ENCODE measurements at regions not wholly inside any gene's neighbourhood (a gene's known extent, or its start where the extent isn't known, plus 50 kb on each side); places are given as distances from the start of the nearest gene placed in this dataset.

DNA sequence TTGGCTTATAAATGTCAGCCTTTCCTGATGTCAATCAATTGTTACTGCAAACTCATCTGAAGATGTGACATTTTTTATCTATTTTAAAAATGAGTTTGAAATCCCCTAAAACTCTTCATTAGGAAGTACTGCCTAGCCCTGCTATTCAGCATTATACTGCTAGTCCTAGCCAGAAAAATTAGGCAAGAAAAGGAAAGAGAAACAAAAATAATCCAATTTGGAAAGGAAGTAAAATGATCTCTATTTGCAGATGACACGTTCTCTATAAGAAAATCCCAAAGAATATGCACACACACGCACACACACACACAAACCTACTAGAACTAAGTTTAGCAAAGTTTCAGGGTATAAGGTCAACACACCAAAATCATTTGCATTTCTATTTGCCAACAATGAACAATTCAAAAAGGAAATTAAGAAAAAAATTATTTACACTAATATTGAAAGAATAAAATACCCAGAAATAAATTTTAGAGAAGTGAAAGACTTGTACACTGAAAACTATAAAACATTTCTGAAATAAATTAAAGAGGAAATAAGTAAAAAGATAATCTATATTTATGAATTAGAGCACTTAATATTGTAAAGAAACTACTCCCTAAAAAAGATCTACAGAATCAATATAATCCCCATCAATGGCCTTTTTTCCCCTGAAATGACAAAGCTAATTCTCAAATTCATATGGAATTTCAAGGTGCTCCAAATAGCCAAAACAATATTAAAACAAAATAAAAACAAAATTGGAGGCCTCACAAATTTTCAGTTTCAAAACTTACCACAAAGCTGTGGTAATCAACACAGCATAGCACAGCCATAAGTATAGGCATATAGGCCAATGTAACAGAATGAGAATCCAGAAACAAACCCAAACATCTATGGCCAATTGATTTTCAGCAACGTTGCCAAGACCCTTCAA is 433.7 kb upstream of the TRIB2 start:
- TF ChIP-seq, protein P1, sequence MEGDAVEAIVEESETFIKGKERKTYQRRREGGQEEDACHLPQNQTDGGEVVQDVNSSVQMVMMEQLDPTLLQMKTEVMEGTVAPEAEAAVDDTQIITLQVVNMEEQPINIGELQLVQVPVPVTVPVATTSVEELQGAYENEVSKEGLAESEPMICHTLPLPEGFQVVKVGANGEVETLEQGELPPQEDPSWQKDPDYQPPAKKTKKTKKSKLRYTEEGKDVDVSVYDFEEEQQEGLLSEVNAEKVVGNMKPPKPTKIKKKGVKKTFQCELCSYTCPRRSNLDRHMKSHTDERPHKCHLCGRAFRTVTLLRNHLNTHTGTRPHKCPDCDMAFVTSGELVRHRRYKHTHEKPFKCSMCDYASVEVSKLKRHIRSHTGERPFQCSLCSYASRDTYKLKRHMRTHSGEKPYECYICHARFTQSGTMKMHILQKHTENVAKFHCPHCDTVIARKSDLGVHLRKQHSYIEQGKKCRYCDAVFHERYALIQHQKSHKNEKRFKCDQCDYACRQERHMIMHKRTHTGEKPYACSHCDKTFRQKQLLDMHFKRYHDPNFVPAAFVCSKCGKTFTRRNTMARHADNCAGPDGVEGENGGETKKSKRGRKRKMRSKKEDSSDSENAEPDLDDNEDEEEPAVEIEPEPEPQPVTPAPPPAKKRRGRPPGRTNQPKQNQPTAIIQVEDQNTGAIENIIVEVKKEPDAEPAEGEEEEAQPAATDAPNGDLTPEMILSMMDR (IDR thresholded peaks at IDR 0.05; ENCODE audit: low read depth, low read length): no peak
- Histone ChIP-seq H3K4me1 (peaks cover 3% of the 10 kb centered on the region; the same call in 1 of the 2 replicates), H3K4me3 (ENCODE audit: low read depth, low read length) (no peak overlapping the region), H3K36me3 (no peaks in the 10 kb centered on the region; the same call in 1 of the 2 replicates), H3K9me3 (no peaks in the 10 kb centered on the region; the same call in 1 of the 2 replicates), H3K27me3 (no peaks in the 10 kb centered on the region)
- DNase-seq: no peak

DNA sequence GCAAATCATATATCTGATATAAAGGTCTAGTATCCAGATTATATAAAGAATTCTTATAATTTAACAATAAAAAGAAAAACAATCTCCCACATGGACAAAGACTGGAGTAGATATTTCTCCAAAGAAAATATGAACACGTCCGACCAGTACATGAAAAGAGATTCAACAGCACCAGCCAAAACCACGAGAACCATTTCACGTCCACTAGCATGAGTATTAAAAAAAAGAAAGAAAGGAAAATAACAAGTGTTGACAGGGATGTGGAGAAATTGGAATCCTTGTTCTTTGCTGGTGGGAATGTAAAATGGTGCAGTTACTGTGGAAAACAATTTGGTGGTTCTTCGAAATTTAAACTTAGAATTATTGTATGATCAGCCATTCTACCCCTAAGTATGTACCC is 432.7 kb upstream of the TRIB2 start:
- H3K4me3 ChIP-seq (ENCODE audit: low read depth, low read length): no peak overlapping the region
- H3K27me3 ChIP-seq: no peaks in the 10 kb centered on the region
- no peak for DNase-seq
- H3K9me3 ChIP-seq: no peaks in the 10 kb centered on the region; the same call in 1 of the 2 replicates
- TF ChIP-seq, protein P1 (IDR thresholded peaks at IDR 0.05; ENCODE audit: low read depth, low read length): no peak
- H3K36me3 ChIP-seq: no peaks in the 10 kb centered on the region; the same call in 1 of the 2 replicates
- H3K4me1 ChIP-seq: peaks cover 7% of the 10 kb centered on the region; the same call in 1 of the 2 replicates

DNA sequence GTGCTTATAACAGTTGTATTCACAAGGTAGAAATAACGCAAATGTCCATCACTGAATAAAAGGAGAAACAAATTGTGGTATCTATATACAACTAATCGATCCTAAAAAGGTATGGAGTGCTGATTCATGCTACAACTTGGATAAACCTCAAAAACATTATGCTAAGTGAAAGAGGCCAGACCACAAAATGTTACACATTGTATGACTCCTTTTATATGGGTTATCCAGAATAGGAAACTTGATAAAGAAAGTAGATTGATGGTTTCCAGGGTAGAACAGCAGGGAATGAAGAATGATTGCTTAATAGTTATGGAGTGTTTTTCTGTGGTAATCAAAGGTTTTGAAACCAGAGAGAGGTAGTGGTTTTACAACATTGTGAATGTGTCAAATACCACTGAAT is 432.2 kb upstream of the TRIB2 start:
- no peaks in the 10 kb centered on the region for H3K27me3 ChIP-seq
- no peak overlapping the region for H3K4me3 ChIP-seq (ENCODE audit: low read depth, low read length)
- TF ChIP-seq, protein P1 (IDR thresholded peaks at IDR 0.05; ENCODE audit: low read depth, low read length): no peak
- no peaks in the 10 kb centered on the region; the same call in 1 of the 2 replicates for H3K36me3 ChIP-seq
- peaks cover 7% of the 10 kb centered on the region; the same call in 1 of the 2 replicates for H3K4me1 ChIP-seq
- no peak for DNase-seq
- no peaks in the 10 kb centered on the region; the same call in 1 of the 2 replicates for H3K9me3 ChIP-seq

DNA sequence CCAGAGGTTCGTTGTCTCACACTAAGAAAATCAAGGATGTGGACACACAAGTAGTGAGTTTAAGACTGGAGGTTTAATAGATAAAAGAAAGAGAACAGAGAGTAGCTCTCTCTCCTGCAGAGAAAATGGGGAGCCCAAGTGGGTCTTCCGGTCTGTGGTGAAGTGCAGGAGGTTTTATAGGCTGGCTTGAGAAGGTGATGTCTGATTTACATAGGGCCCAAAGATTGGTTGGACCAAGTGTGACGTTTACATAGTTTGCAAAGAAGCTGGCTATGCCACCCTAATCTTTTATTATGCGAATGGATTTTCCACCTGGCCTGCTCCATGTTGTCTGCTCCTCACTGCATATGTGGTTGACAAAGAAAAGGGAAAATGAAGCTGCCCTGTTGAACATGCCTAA is 430.4 kb upstream of the TRIB2 start:
- H3K9me3 ChIP-seq: no peaks in the 10 kb centered on the region; the same call in 1 of the 2 replicates
- H3K4me3 ChIP-seq (ENCODE audit: low read depth, low read length): no peak overlapping the region
- no peaks in the 10 kb centered on the region for H3K27me3 ChIP-seq
- TF ChIP-seq, protein P1 (IDR thresholded peaks at IDR 0.05; ENCODE audit: low read depth, low read length): no peak
- H3K4me1 ChIP-seq: peaks cover 7% of the 10 kb centered on the region; the same call in 1 of the 2 replicates
- DNase-seq: no peak
- H3K36me3 ChIP-seq: no peaks in the 10 kb centered on the region; the same call in 1 of the 2 replicates

DNA sequence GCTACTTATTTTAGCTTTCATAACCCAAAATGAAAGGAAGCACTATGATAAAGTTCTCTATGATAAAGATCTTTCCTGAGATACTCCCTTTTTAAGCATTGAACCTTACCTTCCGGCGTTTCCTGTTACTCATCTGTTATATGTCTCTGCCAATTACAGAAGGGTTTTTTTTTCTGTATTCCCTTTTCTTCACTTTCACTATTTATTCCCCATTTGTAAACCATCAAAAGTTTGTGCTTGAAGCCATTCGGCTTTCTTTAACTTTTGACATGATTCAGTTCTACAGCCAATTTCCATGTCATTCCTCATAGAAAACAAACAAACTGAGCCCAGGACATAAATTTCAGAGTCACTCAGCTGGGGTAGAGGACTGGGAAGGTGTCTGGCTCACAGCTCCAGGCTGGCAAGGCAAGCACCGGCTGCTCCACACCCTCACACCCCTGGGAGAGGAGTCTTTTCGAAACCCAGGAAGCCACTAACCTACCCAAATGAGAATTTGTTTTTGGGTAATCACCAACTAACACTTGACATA is 429.4 kb upstream of the TRIB2 start:
- Histone ChIP-seq H3K4me1 (peaks cover 7% of the 10 kb centered on the region; the same call in 1 of the 2 replicates), H3K4me3 (ENCODE audit: low read depth, low read length) (no peak overlapping the region), H3K36me3 (no peaks in the 10 kb centered on the region; the same call in 1 of the 2 replicates), H3K27me3 (no peaks in the 10 kb centered on the region), H3K9me3 (no peaks in the 10 kb centered on the region; the same call in 1 of the 2 replicates)
- TF ChIP-seq, protein P1 (IDR thresholded peaks at IDR 0.05; ENCODE audit: low read depth, low read length): no peak
- DNase-seq: no peak

Measured in BE2C (cell line).